GM06990 (cell line): ENCODE measurements at regions not wholly inside any gene's neighbourhood (a gene's known extent, or its start where the extent isn't known, plus 50 kb on each side); places are given as distances from the start of the nearest gene placed in this dataset.

Source experiments
- DNase-seq: peaks from one replicate; pipeline ENCODE4 v3.0.0-alpha.2; 2011; ENCODE audit not compliant: insufficient read length; ENCODE audit errors: extremely low read depth
- H3K27me3 ChIP-seq: replicated peaks from 2 replicates; pipeline ENCODE4 v1.6.0; 2011; ENCODE audit warnings: low read length; ENCODE audit not compliant: control insufficient read depth, insufficient read depth
- H3K36me3 ChIP-seq: 2 replicates; pipeline ENCODE4 v1.5.1; 2011; ENCODE audit warnings: low read length; ENCODE audit not compliant: control insufficient read depth, insufficient read depth
- H3K4me3 ChIP-seq: replicated peaks from 2 replicates; pipeline ENCODE4 v1.5.1; 2011; ENCODE audit warnings: low read depth, mild to moderate bottlenecking, control low read depth, low read length
- CTCF ChIP-seq: IDR thresholded peaks from 2 replicates; pipeline ENCODE4 v1.5.1; 2011; ENCODE audit warnings: low read length, control low read depth, mild to moderate bottlenecking, inconsistent platforms; ENCODE audit not compliant: insufficient read depth, poor library complexity, severe bottlenecking

GRCh38 chr1:195047772-195048171 lies 1560.5 kb downstream of the KCNT2 start:
- DNase-seq, result no peak
- H3K4me3 ChIP-seq, result no peak overlapping the region
- H3K36me3 ChIP-seq, result no peaks in the 10 kb centered on the region
- no peak for TF ChIP-seq CTCF
- no peaks in the 10 kb centered on the region for H3K27me3 ChIP-seq

- H3K36me3 ChIP-seq, result no peaks in the 10 kb centered on the region
- DNase-seq, result no peak
- TF ChIP-seq CTCF, result no peak
Observed at GRCh38 chr1:195045072-195045471, 1563.2 kb downstream of the KCNT2 start.

DNA sequence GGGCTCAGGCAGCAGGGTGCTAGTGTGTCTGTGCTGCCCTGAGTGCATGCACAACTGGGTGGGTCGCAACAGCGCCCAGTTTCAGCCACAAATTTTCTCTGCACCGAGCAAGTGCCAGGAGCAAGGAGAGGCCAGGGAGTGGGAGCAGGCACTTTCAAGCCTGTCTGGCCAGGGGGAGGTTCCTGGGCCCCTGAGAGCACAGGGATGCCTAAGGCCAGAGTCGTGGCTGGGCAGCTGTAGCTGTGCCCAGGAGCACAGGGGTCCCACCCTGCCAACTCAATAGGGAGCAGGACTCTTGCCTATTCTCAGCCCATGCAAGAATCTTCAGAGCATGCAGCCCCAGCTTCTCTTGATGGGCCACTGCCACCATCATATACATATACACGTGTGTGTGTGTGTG lies 1577.4 kb downstream of the KCNT2 start:
- Histone ChIP-seq H3K27me3 (no peaks in the 10 kb centered on the region), H3K36me3 (no peaks in the 10 kb centered on the region), H3K4me3 (no peak overlapping the region)
- DNase-seq, result no peak
- TF ChIP-seq CTCF, result no peak

More at GRCh38 chr1:195045072-195045471, 1563.2 kb downstream of the KCNT2 start:
- Histone ChIP-seq H3K27me3 (no peaks in the 10 kb centered on the region), H3K4me3 (no peak overlapping the region)

DNA sequence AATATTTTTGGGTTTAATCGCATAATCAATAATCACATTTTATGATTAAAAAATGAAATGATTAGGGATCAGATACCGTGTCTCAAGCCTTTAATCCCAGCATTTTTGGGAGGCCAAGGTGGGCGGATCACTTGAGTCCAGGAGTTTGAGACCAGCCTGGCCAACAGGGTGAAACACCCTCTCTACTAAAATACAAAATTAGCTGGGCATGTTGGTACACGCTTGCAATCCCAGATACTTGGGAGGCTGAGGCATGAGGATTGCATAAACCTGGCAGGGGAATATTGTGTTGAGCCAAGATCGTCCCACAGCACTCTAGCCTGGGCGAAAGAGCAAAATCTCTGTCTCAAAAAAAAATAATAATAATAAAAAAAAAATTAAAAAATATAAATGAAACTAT lies 1581.4 kb downstream of the KCNT2 start:
- no peak for TF ChIP-seq CTCF
- H3K4me3 ChIP-seq, result no peak overlapping the region
- no peaks in the 10 kb centered on the region for H3K27me3 ChIP-seq
- DNase-seq, result no peak
- no peaks in the 10 kb centered on the region for H3K36me3 ChIP-seq

DNA sequence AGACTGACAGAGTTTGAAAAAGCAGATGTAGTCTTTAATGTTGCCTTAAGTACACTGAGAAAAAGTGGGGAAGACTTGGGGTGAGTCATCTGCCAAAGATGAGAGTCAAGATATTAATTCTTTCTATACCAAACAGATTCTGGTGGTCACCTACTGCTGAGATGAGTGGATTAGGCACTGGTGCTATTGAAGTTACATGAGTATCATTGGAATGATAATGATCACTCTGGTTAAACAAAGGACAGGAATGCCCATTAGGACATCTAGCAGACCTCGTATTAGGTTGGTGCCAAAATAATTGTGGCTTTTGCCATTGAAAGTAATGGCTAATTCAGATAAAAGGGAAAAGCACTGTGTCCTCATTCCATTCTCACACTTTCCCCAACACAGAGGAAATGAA lies 1588.9 kb downstream of the KCNT2 start:
- H3K27me3 ChIP-seq, result no peaks in the 10 kb centered on the region
- no peak overlapping the region for H3K4me3 ChIP-seq
- H3K36me3 ChIP-seq, result no peaks in the 10 kb centered on the region
- DNase-seq, result no peak
- TF ChIP-seq CTCF, result no peak

DNA sequence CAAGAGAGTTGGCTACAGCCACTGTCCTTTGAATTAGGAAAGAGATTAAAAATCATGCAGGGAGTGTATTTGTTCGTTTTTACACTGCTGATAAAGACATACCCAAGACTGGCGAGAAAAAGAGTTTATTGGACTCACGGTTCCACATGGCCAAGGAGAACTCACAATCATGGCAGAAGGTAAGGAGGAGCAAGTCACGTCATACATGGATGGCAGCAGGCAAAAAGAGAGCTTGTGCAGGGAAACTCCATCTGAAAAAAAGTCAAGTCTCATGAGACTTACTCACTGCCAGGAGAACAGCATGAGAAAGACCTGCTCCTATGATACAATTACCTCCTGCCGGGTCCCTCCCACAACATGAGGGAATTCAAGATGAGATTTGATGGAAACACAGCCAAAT lies 1595.2 kb downstream of the KCNT2 start:
- Histone ChIP-seq H3K4me3 (no peak overlapping the region), H3K36me3 (no peaks in the 10 kb centered on the region), H3K27me3 (no peaks in the 10 kb centered on the region)
- DNase-seq, result no peak
- no peak for TF ChIP-seq CTCF
